GM18511 (cell line): ENCODE measurements at regions not wholly inside any gene's neighbourhood (a gene's known extent, or its start where the extent isn't known, plus 50 kb on each side); places are given as distances from the start of the nearest gene placed in this dataset.
A peak's percentile ranks its signal among the peaks of the same experiment; 100 is the strongest.

Experiments used
- ATAC-seq: cut with Tn5 transposase; IDR thresholded peaks from one replicate; pipeline ENCODE4 v1.9.1; 2021; ENCODE audit warnings: mild to moderate bottlenecking, moderate library complexity; ENCODE audit not compliant: unreplicated experiment

DNA sequence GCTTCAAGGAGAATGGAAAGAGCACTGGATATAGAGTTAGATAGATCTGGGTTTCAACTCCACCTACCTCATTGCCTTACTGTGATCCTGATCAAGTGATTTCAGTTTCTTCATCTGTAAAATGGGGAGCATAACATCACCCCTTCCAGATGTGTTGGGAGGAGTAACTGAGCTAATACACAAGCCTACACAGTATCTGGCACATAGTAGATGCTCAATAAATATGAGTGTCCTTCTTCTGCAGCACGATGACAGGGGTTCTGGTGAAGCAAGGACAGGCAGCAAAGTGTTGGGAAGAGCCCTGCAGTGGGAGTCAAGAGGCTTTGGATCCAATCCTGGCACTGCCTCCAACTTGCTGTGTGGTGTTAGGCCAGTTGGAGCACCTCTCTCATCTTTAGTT is 270.0 kb downstream of the UACA start:
- no peak for ATAC-seq

DNA sequence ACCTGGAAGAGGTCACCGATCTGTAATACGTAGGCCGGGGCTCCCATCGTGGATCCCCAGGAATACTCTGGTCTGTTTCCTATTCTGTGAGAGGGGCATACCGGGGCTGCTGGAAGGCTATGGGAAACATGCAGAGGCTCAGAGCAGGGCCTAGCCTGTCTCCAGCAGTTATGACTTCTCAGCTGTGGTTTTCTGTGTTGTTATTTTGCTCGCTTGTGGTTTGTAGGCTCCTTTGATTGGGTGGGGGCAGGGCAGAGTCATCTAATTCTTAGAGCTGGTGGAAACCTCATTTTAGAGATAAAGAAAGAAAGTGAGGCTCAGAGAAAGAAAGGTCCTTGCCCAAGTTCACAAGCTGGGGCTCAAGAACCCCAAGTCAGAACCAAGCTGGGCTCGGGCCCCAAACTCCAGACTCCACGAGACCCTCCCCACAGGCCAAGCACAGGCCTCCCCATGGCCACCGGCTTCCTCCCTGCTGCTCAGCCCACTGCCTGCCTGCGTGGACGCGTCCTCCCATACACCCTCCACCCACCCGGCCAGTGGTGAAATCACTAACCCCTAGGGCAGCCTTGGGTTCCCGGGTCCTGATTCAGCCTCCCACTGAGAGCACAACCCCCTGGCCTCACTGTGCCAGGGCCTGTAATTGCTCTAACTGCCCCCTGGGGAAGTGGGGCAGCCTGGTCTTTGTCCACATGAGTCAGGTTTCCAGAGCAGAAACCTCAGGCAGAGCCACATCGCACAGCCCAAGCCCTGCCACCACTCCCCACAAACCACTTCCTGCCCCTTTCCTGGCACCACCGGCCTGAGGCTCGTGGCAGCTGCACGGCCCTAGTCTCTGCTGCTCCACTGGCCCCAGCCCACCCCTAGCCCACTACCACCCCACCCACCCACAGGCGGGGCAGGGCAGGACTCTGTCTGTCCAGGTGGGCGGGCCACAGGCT is 270.8 kb downstream of the UACA start:
- peak; percentile 60 for ATAC-seq

DNA sequence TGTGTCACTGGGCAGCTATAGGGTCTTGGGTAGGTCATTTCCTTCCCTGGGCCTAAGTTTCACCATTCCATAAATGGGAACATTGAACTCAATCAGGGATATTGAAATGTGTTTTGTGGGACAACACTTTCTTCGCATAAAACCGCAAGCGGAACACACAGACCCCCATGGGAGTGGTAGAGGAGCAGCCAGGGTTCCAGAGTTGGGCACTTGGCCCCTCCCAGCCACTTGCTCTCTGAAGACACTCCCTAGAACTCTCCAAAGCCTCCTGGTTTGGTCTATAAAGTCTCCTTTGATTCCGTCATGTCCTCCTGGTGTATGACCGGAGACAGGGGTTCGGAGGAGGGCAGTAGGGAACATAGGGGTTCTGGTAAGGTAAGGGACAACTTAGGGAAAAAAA is 271.7 kb downstream of the UACA start:
- ATAC-seq = no peak

DNA sequence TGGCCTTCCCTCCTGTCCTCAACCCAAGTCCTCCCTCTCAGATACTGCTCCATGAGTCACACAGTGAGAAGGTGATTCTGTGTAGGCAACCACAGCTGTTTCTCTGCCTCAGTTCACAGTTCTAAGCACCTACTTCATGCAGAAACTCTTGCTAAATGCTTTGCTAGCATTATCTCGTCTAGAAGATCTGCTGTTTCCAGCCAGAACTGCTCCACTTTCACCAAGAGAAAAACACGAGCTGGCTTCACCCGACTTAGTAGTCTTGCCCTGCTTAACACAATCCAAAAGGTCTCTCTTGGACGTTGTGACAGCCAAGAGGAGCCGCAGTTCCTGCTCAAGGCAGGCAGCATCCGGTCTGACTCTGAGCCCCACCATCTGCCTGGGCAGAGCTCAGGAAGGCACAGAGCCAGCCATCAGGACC is 272.1 kb downstream of the UACA start:
- no peak for ATAC-seq

DNA sequence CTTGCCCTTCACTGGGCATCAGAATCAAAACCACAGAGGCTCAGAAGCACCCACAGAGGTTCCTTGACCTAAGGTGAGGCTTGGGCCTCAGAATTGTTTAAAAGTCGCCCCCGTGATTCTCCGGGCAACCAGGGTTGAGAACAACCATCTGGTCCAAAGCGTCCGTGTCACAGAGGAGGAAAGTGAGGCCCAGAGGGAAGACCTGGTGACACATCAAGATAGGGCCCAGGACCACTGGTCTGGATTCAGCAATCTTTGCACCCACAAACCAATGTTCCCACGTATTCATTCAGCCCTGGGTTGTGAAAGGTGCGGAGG is 272.6 kb downstream of the UACA start:
- ATAC-seq = no peak

DNA sequence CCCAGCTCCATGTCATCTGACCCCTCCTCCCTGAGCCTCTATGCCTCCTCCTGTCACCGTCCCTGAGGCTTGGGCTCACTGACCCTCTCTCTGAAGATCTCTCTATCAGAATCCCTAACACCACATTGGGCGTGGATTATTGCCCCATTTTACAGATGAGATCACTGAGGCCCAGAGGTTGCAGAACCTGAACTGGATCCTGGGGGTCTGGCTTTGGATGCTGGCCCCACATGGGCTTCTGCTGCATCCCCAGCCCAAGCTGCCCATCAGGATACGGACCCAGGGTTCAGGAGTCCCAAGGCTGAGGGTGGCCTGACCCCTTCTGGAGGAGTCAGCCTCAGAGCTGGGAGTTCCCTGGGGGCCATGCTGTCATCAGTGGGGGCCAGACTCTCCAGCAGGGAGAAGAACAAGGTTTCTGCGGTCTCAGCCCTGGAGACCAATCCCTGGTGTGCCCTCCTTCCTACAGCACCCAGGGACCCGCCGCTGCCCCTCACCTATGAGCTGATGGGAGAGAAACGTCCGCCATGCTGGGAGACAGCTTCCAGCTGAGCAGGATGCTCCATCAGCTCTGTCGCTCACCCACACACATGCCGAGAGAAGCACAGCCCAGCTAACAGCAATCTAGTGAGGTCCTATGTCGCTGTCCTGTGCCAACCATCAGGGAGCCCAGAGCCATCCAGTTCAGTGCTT is 273.1 kb downstream of the UACA start:
- no peak for ATAC-seq

DNA sequence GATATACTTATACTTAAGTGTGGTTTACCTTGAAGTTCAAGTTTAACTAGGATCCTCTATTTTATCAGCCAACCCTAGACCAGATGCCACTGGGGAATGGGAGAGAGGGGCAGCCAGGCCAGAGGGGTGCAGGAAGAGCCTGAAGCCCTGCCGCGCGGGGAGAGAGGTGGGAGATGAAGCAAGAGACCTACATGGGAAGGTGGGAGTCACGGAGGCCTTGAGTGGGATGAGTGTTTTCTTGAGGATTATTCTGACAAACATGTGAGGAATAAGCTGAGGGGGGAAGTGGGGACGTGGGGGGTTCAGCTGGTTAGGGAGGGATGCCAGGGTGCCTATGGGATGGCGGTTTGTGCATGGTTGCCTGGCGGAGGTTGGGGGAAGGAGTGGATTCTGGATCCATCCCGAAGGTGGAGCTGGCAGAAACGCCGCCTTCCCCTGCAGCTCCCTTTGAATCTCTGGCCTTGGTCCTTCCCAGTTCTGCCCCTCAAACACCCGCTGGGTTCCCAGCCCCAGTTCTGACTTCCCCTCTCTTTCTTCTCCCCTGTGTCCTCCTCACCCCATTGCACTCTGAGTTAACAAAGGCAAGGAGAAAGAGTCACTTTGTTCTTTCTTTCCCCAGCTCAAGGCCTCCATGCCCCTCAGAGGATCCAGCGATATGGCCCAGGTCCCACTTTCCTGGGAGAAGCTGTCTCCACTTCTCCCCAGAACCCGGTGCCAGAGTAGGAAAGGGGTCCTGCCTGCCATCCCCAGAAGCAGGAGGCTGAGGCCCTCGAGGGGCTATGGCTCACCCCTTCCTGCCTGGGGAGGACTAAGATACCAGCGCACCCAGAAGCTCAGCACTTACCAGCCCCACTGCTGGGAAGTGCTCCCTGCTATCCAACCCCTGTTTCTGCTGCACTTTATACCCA is 274.2 kb downstream of the UACA start:
- no peak for ATAC-seq

DNA sequence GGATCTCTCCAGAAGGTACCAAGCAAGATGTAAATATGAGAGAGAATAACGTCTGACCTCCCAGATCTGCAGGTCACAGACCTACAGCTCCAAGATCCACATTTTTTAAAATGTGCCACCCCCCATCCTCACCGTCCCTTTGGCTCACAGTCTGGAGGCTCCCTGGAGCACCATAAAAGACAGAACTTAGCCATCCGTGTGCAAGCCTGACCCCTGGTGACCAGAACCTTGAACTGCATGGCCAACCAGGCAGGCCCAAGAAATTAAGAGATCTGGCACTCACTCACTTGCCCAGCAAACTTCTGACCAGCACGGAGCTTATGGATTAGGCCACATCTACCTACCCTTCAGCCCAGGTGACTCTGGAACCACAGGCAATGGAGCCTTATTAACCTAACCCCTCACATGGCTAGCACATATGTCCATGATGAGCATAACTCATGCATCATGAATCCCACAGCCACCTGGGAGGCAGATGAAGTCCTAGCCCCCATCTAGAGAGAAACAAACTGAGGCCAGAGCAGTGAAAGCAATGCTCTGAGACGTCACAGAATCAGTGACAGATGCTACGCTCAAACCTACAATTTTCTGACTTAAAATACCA is 275.3 kb downstream of the UACA start:
- no peak for ATAC-seq

DNA sequence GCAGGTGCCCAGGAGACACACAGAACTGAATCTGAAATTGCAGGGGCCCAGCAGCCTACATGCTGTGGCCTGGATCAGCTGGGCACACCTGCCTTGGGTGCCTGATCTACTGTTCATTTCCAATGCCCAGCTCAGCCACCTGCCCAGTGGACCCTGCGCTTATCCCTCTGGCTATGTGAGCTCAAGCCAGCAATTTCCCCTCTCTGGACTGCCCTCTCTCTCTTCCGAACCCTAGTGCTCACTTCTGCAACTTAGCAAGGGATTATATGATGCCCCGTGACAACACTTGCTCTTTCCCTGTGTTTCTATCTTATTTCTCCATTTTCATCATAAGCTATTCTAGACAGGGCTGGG is 276.0 kb downstream of the UACA start:
- no peak for ATAC-seq

DNA sequence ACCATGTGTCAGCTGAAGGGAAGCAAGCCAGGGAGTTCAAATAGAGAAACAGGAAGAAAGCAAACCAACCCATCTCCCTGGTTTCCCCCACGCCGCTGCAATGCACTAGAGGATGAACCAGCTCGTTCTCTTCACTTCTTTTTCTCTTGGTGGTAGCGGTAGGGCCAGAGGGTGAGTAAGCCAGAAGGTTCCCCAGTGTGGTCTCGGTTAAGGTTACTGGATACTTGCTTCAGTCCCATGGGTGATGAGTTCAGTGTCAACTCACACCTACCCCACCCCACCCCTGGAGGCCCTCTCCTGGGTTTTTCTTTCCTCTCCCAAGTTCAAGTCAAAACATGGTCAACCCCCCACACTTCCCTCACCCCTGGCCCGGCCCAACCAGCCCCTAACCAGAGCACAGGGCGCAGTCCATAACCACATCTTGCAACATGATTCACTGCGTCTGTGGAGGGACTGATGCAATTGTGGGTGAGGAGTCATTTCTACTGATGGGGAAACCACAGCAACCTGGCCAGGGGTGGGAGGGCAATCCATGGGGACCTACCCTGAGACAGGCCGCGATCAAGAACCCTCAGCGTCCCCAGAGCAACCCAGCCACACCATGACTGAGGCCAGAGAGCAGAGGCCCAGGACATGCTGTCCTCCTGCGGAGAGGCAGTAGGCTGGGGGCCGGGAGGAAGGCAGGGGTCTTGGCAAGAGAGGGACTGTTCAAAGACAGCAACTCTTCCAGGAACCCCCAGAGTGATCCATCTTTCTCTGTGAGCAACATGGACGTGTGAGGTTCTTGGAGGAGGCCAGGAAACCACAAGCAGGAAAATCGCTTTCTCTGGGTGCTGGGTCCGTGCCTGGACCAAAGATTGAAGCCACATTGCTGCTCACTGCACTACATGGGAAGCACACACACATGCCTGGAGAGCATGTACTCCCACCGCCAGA is 276.6 kb downstream of the UACA start:
- ATAC-seq = peak; percentile 82

DNA sequence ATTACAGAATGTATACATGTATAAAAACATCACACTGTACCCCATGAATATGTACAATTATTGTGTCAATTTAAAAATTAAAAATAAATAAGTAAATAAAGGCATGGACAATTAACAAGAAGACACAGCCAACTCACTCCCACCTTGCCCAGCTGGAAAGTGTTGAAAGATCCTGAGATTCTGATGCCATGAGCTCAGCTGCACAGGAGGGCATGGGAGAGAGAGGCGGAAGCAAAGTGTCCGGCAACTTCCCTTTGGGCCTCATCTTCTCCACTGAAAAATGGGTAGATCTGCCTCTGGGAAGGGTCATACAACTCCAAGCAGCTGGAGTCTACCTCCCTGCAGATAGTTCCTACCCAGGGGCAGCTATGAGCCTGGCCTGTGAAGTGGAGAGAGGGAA is 277.3 kb downstream of the UACA start:
- ATAC-seq = no peak

DNA sequence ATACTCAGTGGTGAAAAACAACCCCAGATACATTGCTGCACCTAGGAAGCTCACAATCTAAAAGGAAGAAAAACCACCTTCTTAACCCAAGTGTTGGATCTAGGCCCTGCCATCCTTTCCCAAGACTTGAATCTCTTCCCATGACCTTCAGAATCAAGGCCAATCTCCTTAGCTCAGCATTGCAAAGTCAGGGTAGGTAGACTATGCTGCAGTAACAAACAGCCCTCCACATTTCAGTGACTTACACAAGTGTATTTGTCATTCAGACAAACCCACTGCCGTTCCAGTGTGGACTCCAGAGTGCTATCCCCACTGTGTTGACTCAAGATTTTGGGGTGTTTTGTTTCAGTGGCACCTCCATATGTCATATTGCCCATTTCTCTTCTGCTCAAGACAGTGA is 278.4 kb downstream of the UACA start:
- no peak for ATAC-seq

DNA sequence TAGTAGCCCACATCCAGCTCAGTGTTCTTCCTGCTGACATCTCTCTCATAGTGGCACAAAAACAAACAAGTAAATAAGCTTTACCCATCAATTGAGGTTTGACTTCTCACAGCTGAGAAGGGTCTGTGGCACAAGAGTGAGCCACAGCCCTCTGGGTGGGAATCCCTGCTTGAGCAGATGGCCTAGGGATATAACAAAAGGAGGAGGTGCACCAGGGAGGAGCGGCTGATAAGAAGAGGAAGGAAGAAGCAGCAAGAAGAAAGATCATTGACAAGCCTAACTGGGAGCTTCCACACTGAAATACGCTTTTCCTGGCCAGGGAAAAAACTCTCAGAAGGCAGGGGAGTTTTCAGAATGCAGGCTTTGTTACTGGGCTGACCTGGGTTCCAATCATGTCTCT is 279.8 kb downstream of the UACA start:
- ATAC-seq = no peak

DNA sequence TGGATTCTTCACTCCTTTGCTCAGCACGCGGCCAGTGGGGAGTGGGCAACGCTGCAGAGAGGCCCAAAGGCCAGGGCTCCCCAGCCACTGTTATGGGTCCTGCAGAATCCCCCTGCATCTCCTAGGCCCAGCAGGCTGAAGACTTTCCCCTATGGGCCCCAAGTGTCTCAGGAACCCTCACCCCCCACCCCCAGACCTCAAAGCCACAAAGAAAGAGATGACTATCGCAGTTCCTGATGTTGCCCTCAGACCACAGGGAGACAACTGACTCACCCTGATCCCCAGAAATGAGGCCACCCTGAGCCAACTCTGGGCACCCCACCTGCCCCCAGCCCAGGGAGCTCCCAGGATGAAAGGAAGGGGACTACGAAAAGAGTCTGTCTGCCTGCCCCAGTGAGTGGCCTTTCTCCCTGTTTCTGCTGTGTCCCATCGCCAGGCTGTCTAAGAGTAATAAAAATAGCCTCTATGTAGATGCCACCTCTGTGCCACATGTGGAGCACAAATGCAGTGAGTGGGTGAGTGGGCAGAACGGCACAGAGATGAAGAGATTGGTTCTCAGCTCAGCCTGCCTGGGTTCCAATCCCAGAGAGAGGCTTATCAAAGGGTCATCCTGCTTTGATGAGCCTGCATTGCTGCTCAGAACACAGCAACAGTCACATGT is 283.0 kb downstream of the UACA start:
- peak; percentile 46 for ATAC-seq

DNA sequence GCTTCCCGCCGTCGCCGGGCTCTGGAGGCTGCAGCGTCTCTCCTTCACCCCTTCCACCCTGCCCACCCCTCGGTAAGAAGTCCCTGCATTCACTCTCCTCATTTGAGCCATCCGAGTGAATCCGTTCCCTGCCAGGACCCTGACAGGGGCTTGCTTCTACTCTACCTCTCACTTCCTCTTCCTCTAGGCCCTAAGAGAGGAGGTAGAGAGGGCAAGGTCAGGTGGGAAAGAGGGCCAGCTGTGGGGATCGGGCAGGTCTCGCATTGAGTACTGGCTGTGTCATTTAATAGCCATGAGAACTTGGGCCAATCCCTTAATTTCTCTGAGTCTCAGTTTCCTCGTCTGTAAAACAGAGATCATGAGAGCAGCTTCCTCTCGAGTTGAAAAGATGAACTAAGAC is 283.6 kb downstream of the UACA start:
- peak; percentile 51 for ATAC-seq

DNA sequence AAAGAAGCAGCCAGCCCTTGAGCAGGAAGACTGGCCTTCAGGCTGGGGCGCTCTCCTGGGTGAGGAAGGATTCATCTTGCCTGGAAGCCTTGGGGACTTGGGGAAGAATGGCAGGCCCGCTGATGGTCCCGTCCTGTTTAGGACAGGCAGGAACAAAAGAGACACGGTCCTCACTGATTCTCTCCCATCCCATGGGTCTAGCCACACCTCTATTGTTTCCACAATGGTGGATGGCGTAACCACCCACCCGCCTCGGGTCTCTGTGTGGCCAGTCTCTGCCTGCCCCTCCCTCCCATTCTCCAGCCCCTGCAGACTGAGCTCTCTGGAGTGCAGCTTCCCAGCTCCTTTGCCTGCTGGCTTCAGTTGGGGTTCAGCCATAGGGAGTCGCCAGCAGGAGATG is 284.3 kb downstream of the UACA start:
- no peak for ATAC-seq

DNA sequence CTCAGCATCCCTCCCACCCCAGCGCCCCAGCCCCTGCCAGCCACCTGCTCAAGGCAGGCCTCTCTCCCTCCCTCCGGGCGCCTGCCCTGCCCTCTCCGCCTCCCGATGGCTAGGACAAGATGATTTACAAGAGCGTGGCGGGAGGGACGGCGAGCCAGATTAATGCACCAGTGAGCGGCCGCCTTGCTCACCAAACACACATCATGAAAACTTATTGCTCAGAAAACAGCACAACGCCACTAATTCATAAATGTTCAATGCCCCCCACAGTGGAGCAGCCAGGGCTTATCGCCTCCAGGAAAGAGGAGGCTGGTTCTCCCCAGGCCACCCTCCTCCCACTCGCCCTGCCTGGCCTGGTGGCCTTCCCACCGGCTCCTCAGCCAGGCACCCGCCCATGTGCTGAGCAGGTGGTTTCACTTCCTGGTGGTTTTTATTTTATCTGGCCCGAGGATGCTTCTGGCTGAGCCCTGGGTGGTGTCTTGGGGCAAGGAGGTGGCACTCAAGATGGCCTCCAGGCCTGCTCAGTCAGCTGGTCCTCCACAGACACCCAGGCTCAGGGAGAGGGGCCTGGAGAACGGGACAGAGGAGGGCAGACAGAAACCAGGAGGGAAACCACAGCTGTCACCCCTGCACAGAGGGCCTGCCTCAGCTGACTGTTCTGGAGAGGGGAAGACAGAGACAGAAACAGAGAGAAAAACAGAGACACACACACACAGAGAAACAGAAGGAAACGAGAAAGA is 284.9 kb downstream of the UACA start:
- peak; percentile 65 for ATAC-seq

DNA sequence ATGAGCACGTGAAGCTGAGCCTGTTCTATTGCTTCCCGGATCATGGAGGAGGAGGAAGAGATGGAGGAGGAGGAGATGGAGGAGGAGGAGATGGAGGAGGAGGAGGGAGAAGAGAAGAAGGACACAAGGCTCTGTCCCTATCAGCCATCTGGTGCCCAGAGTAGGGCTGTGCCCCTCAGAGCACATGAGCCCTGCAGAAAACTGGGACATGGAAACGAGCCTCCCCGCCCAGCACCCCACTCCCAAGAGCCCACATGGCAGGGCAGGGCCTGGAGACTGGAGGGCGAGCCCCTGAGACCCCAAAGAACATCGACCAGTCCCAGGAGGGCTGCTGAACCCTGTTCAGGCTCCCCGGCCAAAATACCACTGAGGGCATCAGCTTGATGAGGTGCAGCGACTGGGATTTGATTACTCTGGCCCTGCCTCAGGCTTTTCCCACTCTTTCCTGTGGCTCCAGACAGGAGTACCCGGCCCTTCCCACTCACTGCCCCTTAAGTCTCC is 285.6 kb downstream of the UACA start:
- no peak for ATAC-seq

DNA sequence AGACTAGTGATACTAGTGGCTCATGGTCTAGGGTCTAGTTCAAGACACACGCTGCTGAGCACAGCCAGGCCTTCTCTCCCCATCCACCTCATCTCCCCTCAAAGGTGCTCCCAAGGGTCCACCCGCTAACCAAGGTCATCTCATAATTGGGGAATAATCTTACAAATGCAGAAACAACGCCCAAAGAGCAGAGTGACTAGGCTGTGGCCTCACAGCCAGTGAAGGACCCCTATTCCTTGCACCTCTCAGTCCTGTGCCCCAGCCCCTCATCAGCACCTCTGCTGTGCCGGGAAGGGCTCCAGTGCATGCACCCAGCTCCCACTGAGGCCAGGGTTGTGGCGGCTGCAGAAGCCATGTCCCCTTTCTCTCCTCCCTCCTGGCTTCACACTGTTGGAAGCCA is 286.9 kb downstream of the UACA start:
- ATAC-seq = no peak
